Suprapubic skin (tissue), 4 donors: ENCODE measurements at regions not wholly inside any gene's neighbourhood (a gene's known extent, or its start where the extent isn't known, plus 50 kb on each side); places are given as distances from the start of the nearest gene placed in this dataset.
"Not testable (repeated sequence)": the region's sequence is repeated elsewhere in the genome, so short reads cannot be mapped to it uniquely, and the experiment has no call there.

ENCODE experiments used
- DNase-seq, 2 donors: peaks; one replicate each; pipeline ENCODE4 v3.0.0-alpha.2; 2019; ENCODE audit warnings: low spot score in 2 of 2
- H3K27ac ChIP-seq: fragments of 200-600 bp; sonication (generic); one replicate; pipeline ENCODE4 v1.5.1; 2019
- H3K27me3 ChIP-seq: fragments of 200-600 bp; sonication (generic); one replicate; pipeline ENCODE4 v1.5.1; 2019
- H3K36me3 ChIP-seq: fragments of 200-600 bp; sonication (generic); one replicate; pipeline ENCODE4 v1.5.1; 2019
- H3K4me1 ChIP-seq: fragments of 200-600 bp; sonication (generic); one replicate; pipeline ENCODE4 v1.5.1; 2019
- H3K4me3 ChIP-seq: fragments of 200-600 bp; sonication (generic); one replicate; pipeline ENCODE4 v1.5.1; 2019; ENCODE audit warnings: mild to moderate bottlenecking
- H3K9me3 ChIP-seq: fragments of 200-600 bp; sonication (generic); one replicate; pipeline ENCODE4 v1.5.1; 2019
- EP300 ChIP-seq: sonication (generic); formaldehyde crosslinking; IDR thresholded peaks from one replicate; pipeline ENCODE4 v1.6.1; 2017; ENCODE audit warnings: antibody characterized with exemption
- POLR2A ChIP-seq, 2 donors: fragments of 450-650 bp; IDR thresholded peaks; one replicate each; pipeline ENCODE4 v1.6.1; 2017; ENCODE audit warnings: antibody characterized with exemption in 2 of 2, mild to moderate bottlenecking in 2 of 2, moderate library complexity in 2 of 2
- POLR2AphosphoS5 ChIP-seq, 3 donors: sonication (generic); formaldehyde crosslinking; IDR thresholded peaks; one replicate each; pipeline ENCODE4 v1.6.1; 2017; ENCODE audit warnings: antibody characterized with exemption in 3 of 3
- WGBS: methylation state at CpG from one replicate; pipeline ENCODE4 v1.1.5; 2018; 5-methylcytosine and 5-hydroxymethylcytosine counted together
- TF ChIP-seq, protein P1 (sequence below), 2 donors: fragments of 200-600 bp in 1 of 2; fragments of 450-650 bp in 1 of 2; sonication (generic) in 1 of 2; IDR thresholded peaks; one replicate each; pipeline ENCODE4 v1.5.1; 2016 to 2019; ENCODE audit warnings: antibody characterized with exemption in 2 of 2, mild to moderate bottlenecking in 1 of 2, moderate library complexity in 1 of 2

DNA sequence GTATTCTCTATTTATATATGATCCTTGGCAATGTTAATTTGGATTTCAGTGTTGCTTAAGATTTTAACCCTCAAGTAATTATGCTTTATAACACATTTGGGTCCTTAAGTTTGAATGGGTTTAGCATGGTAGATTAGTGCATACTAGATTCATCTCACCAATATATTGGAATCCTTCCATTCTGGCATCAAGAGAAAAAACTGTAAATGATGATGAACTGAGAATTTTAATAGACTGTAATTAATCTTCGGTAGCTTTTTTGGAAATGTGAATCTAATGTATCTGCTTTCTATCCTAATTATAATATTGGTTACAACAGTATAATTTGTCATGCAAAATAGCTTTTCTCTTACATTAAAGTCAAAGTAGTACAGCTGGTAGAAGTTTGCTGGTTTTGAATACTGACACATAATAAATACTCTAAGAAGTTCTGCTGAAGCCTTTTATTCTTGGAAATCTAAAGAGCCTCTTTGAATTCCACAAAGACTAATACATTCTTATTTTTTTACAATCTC lies 279.8 kb downstream of the AMY1C start:
- TF ChIP-seq POLR2AphosphoS5 (IDR thresholded peaks at IDR 0.05) (no peak), EP300 (no peak), POLR2A (IDR thresholded peaks at IDR 0.05) (no peak)
- TF ChIP-seq, protein P1, sequence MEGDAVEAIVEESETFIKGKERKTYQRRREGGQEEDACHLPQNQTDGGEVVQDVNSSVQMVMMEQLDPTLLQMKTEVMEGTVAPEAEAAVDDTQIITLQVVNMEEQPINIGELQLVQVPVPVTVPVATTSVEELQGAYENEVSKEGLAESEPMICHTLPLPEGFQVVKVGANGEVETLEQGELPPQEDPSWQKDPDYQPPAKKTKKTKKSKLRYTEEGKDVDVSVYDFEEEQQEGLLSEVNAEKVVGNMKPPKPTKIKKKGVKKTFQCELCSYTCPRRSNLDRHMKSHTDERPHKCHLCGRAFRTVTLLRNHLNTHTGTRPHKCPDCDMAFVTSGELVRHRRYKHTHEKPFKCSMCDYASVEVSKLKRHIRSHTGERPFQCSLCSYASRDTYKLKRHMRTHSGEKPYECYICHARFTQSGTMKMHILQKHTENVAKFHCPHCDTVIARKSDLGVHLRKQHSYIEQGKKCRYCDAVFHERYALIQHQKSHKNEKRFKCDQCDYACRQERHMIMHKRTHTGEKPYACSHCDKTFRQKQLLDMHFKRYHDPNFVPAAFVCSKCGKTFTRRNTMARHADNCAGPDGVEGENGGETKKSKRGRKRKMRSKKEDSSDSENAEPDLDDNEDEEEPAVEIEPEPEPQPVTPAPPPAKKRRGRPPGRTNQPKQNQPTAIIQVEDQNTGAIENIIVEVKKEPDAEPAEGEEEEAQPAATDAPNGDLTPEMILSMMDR (IDR thresholded peaks at IDR 0.05), result no peak
- no peak for DNase-seq
- Histone ChIP-seq H3K27ac (no peak overlapping the region), H3K36me3 (no peaks in the 10 kb centered on the region), H3K9me3 (no peaks in the 10 kb centered on the region), H3K27me3 (no peaks in the 10 kb centered on the region), H3K4me1 (no peaks in the 10 kb centered on the region), H3K4me3 (no peak overlapping the region)
- WGBS, result 73% methylated on average over 1 of the region's 1 CpG

GRCh38 chr1:104056786-104057185 lies 307.1 kb downstream of the AMY1C start:
- WGBS, result 68% methylated on average over 8 of the region's 8 CpGs
- H3K27me3 ChIP-seq, result no peaks in the 10 kb centered on the region
- no peaks in the 10 kb centered on the region for H3K36me3 ChIP-seq
- TF ChIP-seq EP300 (no peak), POLR2A (IDR thresholded peaks at IDR 0.05) (no peak), POLR2AphosphoS5 (IDR thresholded peaks at IDR 0.05) (no peak)
- TF ChIP-seq, protein P1 (IDR thresholded peaks at IDR 0.05), result no peak
- H3K27ac ChIP-seq, result no peak overlapping the region
- H3K4me3 ChIP-seq, result no peak overlapping the region
- no peaks in the 10 kb centered on the region for H3K4me1 ChIP-seq
- H3K9me3 ChIP-seq, result peaks cover 4% of the 10 kb centered on the region
- DNase-seq, result no peak

DNA sequence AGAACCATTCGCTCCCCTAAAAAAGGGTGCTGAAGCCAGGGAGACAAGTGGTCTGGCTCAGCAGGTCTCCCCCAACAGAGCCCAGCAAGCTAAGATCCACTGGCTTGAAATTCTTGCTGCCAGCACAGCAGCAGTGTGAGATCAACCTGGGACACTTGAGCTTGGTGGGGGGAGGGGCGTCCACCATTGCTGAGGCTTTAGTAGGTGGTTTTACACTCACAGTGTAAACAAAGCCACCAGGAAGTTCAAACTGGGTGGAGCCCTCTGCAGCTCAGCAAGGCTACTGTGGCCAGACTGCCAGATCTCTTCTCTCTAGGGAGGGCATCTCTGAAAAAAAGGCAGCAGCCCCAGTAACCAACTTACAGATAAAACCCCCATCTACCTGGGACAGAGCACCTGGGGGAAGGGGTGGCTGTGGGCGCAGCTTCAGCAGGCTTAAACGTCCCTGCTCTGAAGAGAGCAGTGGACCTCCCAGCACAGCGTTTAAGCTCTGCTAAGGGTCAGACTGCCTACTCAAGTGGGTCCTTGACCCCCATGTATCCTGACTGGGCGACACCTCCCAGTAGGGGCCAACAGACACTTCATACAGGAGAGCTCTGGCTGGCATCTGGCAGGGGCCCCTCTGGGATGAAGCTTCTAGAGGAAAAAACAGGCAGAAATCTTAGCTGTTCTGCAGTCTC lies 307.7 kb downstream of the AMY1C start:
- H3K9me3 ChIP-seq, DNase-seq, H3K27me3 ChIP-seq, H3K4me3 ChIP-seq, H3K27ac ChIP-seq, H3K36me3 ChIP-seq, H3K4me1 ChIP-seq: not testable (repeated sequence)
- 81% methylated on average over 5 of the region's 6 CpGs for WGBS

DNA sequence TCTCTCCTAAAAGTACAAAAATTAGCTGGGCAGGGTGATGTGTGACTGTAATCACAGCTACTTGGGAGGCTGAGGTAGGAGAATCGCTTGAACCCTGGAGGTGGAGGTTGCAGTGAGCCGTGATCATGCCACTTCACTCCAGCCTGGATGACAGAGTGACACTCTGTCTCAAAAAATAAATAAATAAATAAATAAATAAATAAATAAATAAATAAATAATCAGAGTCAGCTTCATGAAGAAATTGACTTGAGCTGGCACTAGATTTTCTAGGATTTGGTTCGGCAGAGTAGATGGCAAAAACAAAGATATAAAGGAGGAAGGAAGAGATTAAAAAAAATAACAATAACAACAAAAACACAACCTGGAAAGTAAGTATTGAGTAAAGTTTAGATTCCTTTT lies 311.9 kb downstream of the AMY1C start:
- H3K27me3 ChIP-seq, H3K27ac ChIP-seq, H3K9me3 ChIP-seq, H3K4me1 ChIP-seq, H3K4me3 ChIP-seq, DNase-seq, H3K36me3 ChIP-seq: not testable (repeated sequence)
- 93% methylated on average over 3 of the region's 3 CpGs for WGBS

- Histone ChIP-seq H3K9me3 (no peaks in the 10 kb centered on the region), H3K27me3 (no peaks in the 10 kb centered on the region), H3K4me1 (no peaks in the 10 kb centered on the region), H3K36me3 (no peaks in the 10 kb centered on the region), H3K4me3 (no peak overlapping the region), H3K27ac (no peak overlapping the region)
- DNase-seq, result no peak
- TF ChIP-seq EP300 (no peak), POLR2A (IDR thresholded peaks at IDR 0.05) (no peak), POLR2AphosphoS5 (IDR thresholded peaks at IDR 0.05) (no peak)
- TF ChIP-seq, protein P1 (IDR thresholded peaks at IDR 0.05), result no peak
Measured at GRCh38 chr1:104064399-104064798, 314.7 kb downstream of the AMY1C start.

GRCh38 chr1:104072915-104073371 lies 323.2 kb downstream of the AMY1C start:
- H3K36me3 ChIP-seq, result no peaks in the 10 kb centered on the region
- no peak for DNase-seq
- no peaks in the 10 kb centered on the region for H3K27me3 ChIP-seq
- no peak overlapping the region for H3K4me3 ChIP-seq
- H3K4me1 ChIP-seq, result no peaks in the 10 kb centered on the region
- H3K27ac ChIP-seq, result no peak overlapping the region
- TF ChIP-seq POLR2A (IDR thresholded peaks at IDR 0.05) (no peak), EP300 (no peak), POLR2AphosphoS5 (IDR thresholded peaks at IDR 0.05) (no peak)
- TF ChIP-seq, protein P1 (IDR thresholded peaks at IDR 0.05), result no peak
- no peaks in the 10 kb centered on the region for H3K9me3 ChIP-seq
- 96% methylated on average over 21 of the region's 23 CpGs for WGBS
